ENCODE measurements at regions not wholly inside any gene's neighbourhood (a gene's known extent, or its start where the extent isn't known, plus 50 kb on each side); places are given as distances from the start of the nearest gene placed in this dataset.

GRCh38 chr1:30417001-30417700, 306.2 kb downstream of the MATN1 start:
- no peak for DNase-seq

- no peak for DNase-seq
Measured at GRCh38 chr1:30416221-30416820, 307.1 kb downstream of the MATN1 start.

- no peak for DNase-seq
Measured at GRCh38 chr1:30415171-30415940, 308.0 kb downstream of the MATN1 start.

- DNase-seq = no peak
Measured at GRCh38 chr1:30414851-30415165, 308.6 kb downstream of the MATN1 start.

GRCh38 chr1:30414086-30414850, 309.1 kb downstream of the MATN1 start:
- no peak for DNase-seq

- DNase-seq = no peak
Measured at GRCh38 chr1:30413606-30414005, 309.8 kb downstream of the MATN1 start.

GRCh38 chr1:30413111-30413440, 310.3 kb downstream of the MATN1 start:
- DNase-seq = no peak

- no peak for DNase-seq
Measured at GRCh38 chr1:30412241-30413110, 310.9 kb downstream of the MATN1 start.

- no peak for DNase-seq
Measured at GRCh38 chr1:30411206-30411605, 312.2 kb downstream of the MATN1 start.

GRCh38 chr1:30410153-30410851, 313.1 kb downstream of the MATN1 start:
- DNase-seq = no peak

GRCh38 chr1:30409476-30410152, 313.8 kb downstream of the MATN1 start:
- no peak for DNase-seq

GRCh38 chr1:30407865-30408580, 315.4 kb downstream of the MATN1 start:
- DNase-seq = no peak

- no peak for DNase-seq
Measured at GRCh38 chr1:30406996-30407864, 316.2 kb downstream of the MATN1 start.

GRCh38 chr1:30405631-30406212, 317.7 kb downstream of the MATN1 start:
- DNase-seq = no peak

GRCh38 chr1:30405081-30405480, 318.3 kb downstream of the MATN1 start:
- DNase-seq = no peak

GRCh38 chr1:30404341-30404740, 319.0 kb downstream of the MATN1 start:
- DNase-seq = no peak

GRCh38 chr1:30403726-30404125, 319.7 kb downstream of the MATN1 start:
- no peak for DNase-seq

- DNase-seq = no peak
Measured at GRCh38 chr1:30403061-30403645, 320.2 kb downstream of the MATN1 start.

- DNase-seq = no peak
Measured at GRCh38 chr1:30402031-30402430, 321.4 kb downstream of the MATN1 start.
